Smooth muscle cell (in vitro differentiated cells): ENCODE measurements at regions not wholly inside any gene's neighbourhood (a gene's known extent, or its start where the extent isn't known, plus 50 kb on each side); places are given as distances from the start of the nearest gene placed in this dataset.
"Not testable (repeated sequence)": the region's sequence is repeated elsewhere in the genome, so short reads cannot be mapped to it uniquely, and the experiment has no call there.

Experiments
- DNase-seq: peaks from one replicate; lab custom pipeline; 2025; ENCODE audit not compliant: unreplicated experiment; lab: John Stamatoyannopoulos, UW
- H2AFZ ChIP-seq: fragments of 200-600 bp; sonication (generic); 2 replicates; pipeline ENCODE4 v1.6.0; 2016; ENCODE audit warnings: antibody characterized with exemption, low read depth, mild to moderate bottlenecking
- H3F3A ChIP-seq: fragments of 200-600 bp; sonication (generic); 2 replicates; pipeline ENCODE4 v1.6.0; 2017; ENCODE audit warnings: antibody characterized with exemption, low read depth
- H3K27ac ChIP-seq: fragments of 200-600 bp; sonication (generic); 2 replicates; pipeline ENCODE4 v1.5.1; 2016; ENCODE audit warnings: low read depth, mild to moderate bottlenecking
- H3K27me3 ChIP-seq: fragments of 200-600 bp; sonication (generic); 2 replicates; pipeline ENCODE4 v1.6.1; 2016; ENCODE audit warnings: low read depth, mild to moderate bottlenecking
- H3K36me3 ChIP-seq: fragments of 200-600 bp; sonication (generic); 2 replicates; pipeline ENCODE4 v1.5.1; 2016; ENCODE audit warnings: low read depth
- H3K4me1 ChIP-seq: fragments of 200-600 bp; sonication (generic); 2 replicates; pipeline ENCODE4 v1.5.1; 2016; ENCODE audit warnings: low read depth
- H3K4me2 ChIP-seq: fragments of 200-600 bp; sonication (generic); 2 replicates; pipeline ENCODE4 v1.6.0; 2016; ENCODE audit warnings: mild to moderate bottlenecking
- H3K4me3 ChIP-seq: fragments of 200-600 bp; sonication (generic); 2 replicates; pipeline ENCODE4 v1.5.1; 2016; ENCODE audit warnings: mild to moderate bottlenecking
- H3K79me2 ChIP-seq: fragments of 200-600 bp; sonication (generic); 2 replicates; pipeline ENCODE4 v1.6.0; 2016; ENCODE audit warnings: low read depth, mild to moderate bottlenecking
- H3K9ac ChIP-seq: fragments of 200-600 bp; sonication (generic); 2 replicates; pipeline ENCODE4 v1.6.0; 2016; ENCODE audit warnings: low read depth
- H3K9me3 ChIP-seq: fragments of 200-600 bp; sonication (generic); replicated peaks from 2 replicates; pipeline ENCODE4 v1.5.1; 2016; ENCODE audit warnings: low read depth
- H4K20me1 ChIP-seq: fragments of 200-600 bp; sonication (generic); 2 replicates; pipeline ENCODE4 v1.6.0; 2016; ENCODE audit warnings: low read depth
- WGBS: methylation state at CpG from one replicate; pipeline ENCODE4 v1.1.7; 2016; ENCODE audit warnings: low lambda C conversion rate; 5-methylcytosine and 5-hydroxymethylcytosine counted together
- TF ChIP-seq, protein P1 (sequence below): fragments of 200-600 bp; sonication (generic); IDR thresholded peaks from 2 replicates; pipeline ENCODE4 v1.5.1; 2017; ENCODE audit warnings: borderline replicate concordance, mild to moderate bottlenecking, antibody characterized with exemption; ENCODE audit not compliant: insufficient read depth, poor library complexity, severe bottlenecking

DNA sequence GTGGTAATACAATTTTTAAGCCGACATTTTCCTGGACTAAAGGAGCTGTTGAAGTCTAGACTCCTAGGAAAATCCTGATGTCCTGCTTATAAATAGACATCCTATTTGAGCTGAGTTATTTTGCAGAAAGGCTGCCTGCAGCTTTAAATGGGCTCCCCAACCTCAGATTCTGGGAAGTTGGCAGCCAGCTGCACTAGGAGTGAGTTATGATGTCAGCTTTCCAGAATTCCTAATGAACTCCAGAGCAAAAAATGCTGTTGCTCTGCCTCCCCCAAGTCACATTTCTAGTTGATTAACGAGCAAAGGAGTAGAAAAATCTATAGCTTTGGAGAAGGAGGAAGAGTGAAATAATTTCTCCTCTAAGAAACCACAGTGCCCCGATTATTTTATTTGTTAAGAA is 346.3 kb upstream of the SULF2 start:
- no peak overlapping the region for H3K9ac ChIP-seq
- no peak for DNase-seq

DNA sequence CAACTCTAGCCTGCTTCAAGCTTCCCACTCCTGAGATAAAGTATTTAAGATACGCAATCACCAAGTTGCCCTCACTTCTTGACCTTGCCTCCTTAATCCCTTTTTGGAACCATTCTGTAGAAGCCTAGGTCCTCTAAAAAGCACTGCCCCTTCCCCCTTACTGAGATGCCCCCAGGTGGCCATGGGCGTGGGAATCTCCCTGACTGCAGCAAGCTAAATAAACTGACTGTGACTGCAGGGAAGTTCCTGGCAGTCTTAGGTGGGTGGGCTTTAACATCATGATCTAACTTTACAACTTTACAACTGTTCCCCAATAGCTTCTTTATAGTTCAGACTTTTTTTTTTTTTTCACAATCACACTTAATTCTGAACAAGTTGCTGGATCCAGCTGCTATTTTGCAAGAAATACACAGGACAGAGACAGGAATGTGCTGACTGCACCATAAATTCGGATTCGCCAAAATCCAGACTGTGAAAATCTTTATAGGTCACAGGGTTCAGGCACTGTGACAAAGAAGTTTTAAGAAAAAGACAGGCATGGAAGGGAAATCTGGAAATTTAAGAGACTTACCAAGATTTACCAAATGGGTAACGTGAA is 344.2 kb upstream of the SULF2 start:
- 46% methylated on average over 5 of the region's 5 CpGs for WGBS
- Histone ChIP-seq H3K4me2 (peak overlapping the region; percentile 46), H4K20me1 (no peaks in the 10 kb centered on the region), H3K27me3 (no peaks in the 10 kb centered on the region), H3K9me3 (peaks cover 3% of the 10 kb centered on the region), H3K27ac (no peak overlapping the region), H3K36me3 (no peaks in the 10 kb centered on the region), H3F3A (peaks cover 4% of the 10 kb centered on the region), H3K4me1 (peaks cover 14% of the 10 kb centered on the region), H3K4me3 (no peak overlapping the region), H2AFZ (no peak overlapping the region), H3K79me2 (no peaks in the 10 kb centered on the region), H3K9ac (no peak overlapping the region)
- DNase-seq: no peak
- TF ChIP-seq, protein P1, sequence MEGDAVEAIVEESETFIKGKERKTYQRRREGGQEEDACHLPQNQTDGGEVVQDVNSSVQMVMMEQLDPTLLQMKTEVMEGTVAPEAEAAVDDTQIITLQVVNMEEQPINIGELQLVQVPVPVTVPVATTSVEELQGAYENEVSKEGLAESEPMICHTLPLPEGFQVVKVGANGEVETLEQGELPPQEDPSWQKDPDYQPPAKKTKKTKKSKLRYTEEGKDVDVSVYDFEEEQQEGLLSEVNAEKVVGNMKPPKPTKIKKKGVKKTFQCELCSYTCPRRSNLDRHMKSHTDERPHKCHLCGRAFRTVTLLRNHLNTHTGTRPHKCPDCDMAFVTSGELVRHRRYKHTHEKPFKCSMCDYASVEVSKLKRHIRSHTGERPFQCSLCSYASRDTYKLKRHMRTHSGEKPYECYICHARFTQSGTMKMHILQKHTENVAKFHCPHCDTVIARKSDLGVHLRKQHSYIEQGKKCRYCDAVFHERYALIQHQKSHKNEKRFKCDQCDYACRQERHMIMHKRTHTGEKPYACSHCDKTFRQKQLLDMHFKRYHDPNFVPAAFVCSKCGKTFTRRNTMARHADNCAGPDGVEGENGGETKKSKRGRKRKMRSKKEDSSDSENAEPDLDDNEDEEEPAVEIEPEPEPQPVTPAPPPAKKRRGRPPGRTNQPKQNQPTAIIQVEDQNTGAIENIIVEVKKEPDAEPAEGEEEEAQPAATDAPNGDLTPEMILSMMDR: no peak

More for the DNA sequence above, 346.3 kb upstream of the SULF2 start:
- TF ChIP-seq, protein P1: no peak
- Histone ChIP-seq H3K4me3 (no peak overlapping the region), H3K4me1 (peaks cover 14% of the 10 kb centered on the region), H3K27me3 (no peaks in the 10 kb centered on the region), H3F3A (peaks cover 4% of the 10 kb centered on the region), H3K4me2 (no peak overlapping the region), H2AFZ (no peak overlapping the region), H3K79me2 (no peaks in the 10 kb centered on the region), H3K9me3 (peaks cover 3% of the 10 kb centered on the region), H4K20me1 (no peaks in the 10 kb centered on the region), H3K27ac (no peak overlapping the region), H3K36me3 (no peaks in the 10 kb centered on the region)
- 43% methylated on average over 3 of the region's 3 CpGs for WGBS

DNA sequence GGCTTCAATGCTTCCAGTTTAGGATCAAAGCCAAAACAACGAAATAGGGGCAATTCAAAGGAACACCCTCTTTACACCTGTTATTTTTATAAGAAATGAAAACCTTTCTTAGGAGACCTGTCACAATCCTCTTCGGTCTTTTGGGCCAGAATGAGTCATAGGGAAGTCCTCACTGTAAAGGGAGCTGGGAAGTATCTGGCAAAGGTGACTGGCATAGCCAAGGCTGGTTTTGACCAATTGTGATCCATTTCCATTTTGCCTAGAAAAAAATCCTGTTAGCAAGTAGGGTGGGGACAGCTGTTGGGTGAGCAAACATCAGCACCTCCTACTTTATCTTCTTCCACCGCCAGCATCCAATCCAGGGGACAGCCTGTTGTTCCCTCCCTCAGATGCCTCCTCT is 343.2 kb upstream of the SULF2 start:
- Histone ChIP-seq H3K36me3 (no peaks in the 10 kb centered on the region), H3K9me3 (peaks cover 3% of the 10 kb centered on the region), H3K9ac (no peak overlapping the region), H3K27ac (no peak overlapping the region), H3K4me2 (no peak overlapping the region), H3F3A (peaks cover 4% of the 10 kb centered on the region), H2AFZ (no peak overlapping the region), H3K4me3 (no peak overlapping the region), H4K20me1 (no peaks in the 10 kb centered on the region), H3K4me1 (peaks cover 14% of the 10 kb centered on the region), H3K79me2 (no peaks in the 10 kb centered on the region), H3K27me3 (no peaks in the 10 kb centered on the region)
- DNase-seq: no peak
- 89% methylated on average over 3 of the region's 3 CpGs for WGBS
- TF ChIP-seq, protein P1: no peak

DNA sequence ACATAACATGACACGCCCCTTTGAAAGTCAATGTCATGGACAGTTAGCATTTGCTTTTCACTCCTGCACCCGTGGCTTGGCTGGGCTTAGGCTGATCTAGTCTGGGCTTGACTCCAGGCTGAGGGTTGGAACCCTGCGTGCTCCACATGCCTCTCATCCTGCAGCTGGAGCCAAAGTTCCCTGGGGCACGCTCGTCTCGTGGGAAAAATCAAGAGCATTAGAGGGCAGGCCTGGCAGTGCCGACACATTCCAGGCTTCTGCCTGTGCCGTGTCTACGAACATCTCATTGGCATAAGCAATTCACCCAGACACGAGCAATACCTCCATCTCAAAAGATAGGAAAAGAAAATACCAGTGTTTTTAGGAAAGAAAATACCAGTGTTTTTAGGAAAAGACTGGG is 342.7 kb upstream of the SULF2 start:
- H3K4me3 ChIP-seq, H3K9me3 ChIP-seq, H3F3A ChIP-seq, H3K4me2 ChIP-seq, DNase-seq, H4K20me1 ChIP-seq, H3K36me3 ChIP-seq, H3K27ac ChIP-seq, H3K9ac ChIP-seq, H2AFZ ChIP-seq, H3K79me2 ChIP-seq, H3K27me3 ChIP-seq: not testable (repeated sequence)
- peaks cover 14% of the 10 kb centered on the region for H3K4me1 ChIP-seq
- WGBS: 91% methylated on average over 10 of the region's 10 CpGs

DNA sequence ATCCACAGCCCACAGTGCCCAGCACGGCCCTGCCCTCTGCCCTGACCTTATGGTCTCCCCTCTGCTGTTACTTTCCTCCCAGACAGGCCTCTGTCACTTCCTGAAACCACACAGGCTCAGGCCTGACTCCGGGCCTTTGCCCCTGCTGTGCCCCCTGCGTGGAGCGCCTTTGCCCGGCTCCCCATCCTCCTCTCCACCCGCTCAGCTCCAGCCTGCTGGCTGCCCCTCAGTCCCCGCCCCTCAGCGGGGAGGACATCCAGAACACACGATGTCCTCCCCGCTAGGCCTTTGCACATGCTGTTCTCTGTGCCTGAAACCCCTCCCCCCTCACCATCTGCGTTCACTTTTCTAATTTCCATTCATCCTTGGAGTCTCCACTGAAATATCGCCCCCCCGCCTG is 341.9 kb upstream of the SULF2 start:
- H4K20me1 ChIP-seq, DNase-seq, H2AFZ ChIP-seq, H3K36me3 ChIP-seq, H3K4me3 ChIP-seq, H3F3A ChIP-seq, H3K27ac ChIP-seq, H3K9me3 ChIP-seq, H3K27me3 ChIP-seq, H3K4me2 ChIP-seq, H3K79me2 ChIP-seq, H3K9ac ChIP-seq: not testable (repeated sequence)
- WGBS: 94% methylated on average over 13 of the region's 13 CpGs
- H3K4me1 ChIP-seq: peaks cover 14% of the 10 kb centered on the region
